Glutamatergic neuron (in vitro differentiated cells): ENCODE measurements at regions not wholly inside any gene's neighbourhood (a gene's known extent, or its start where the extent isn't known, plus 50 kb on each side); places are given as distances from the start of the nearest gene placed in this dataset.

Experiments
- DNase-seq: peaks from one replicate; pipeline ENCODE4 v3.0.0; 2022
- H3K27ac Mint-ChIP-seq: one replicate; pipeline ENCODE4 v1.8.0; 2020; ENCODE audit warnings: mild to moderate bottlenecking, mixed read lengths, inconsistent platforms; ENCODE audit not compliant: unreplicated experiment
- H3K27me3 Mint-ChIP-seq: one replicate; pipeline ENCODE4 v1.8.0; 2020; ENCODE audit warnings: mild to moderate bottlenecking, moderate library complexity, mixed read lengths, inconsistent platforms; ENCODE audit not compliant: unreplicated experiment
- H3K36me3 Mint-ChIP-seq: one replicate; pipeline ENCODE4 v1.8.0; 2020; ENCODE audit warnings: mild to moderate bottlenecking, mixed read lengths, inconsistent platforms; ENCODE audit not compliant: unreplicated experiment
- H3K4me1 Mint-ChIP-seq: one replicate; pipeline ENCODE4 v1.8.0; 2020; ENCODE audit warnings: mild to moderate bottlenecking, low read depth, mixed read lengths, inconsistent platforms; ENCODE audit not compliant: unreplicated experiment
- H3K4me3 Mint-ChIP-seq: one replicate; pipeline ENCODE4 v1.8.0; 2020; ENCODE audit warnings: mild to moderate bottlenecking, mixed read lengths, inconsistent platforms; ENCODE audit not compliant: unreplicated experiment
- H3K9me3 Mint-ChIP-seq: one replicate; pipeline ENCODE4 v1.8.0; 2020; ENCODE audit warnings: mild to moderate bottlenecking, moderate library complexity, mixed read lengths, inconsistent platforms; ENCODE audit not compliant: unreplicated experiment
- CTCF ChIP-seq: fragments of 200-600 bp; sonication (generic); IDR thresholded peaks from one replicate; pipeline ENCODE4 v1.5.0; 2021; ENCODE audit not compliant: partially characterized antibody, unreplicated experiment

DNA sequence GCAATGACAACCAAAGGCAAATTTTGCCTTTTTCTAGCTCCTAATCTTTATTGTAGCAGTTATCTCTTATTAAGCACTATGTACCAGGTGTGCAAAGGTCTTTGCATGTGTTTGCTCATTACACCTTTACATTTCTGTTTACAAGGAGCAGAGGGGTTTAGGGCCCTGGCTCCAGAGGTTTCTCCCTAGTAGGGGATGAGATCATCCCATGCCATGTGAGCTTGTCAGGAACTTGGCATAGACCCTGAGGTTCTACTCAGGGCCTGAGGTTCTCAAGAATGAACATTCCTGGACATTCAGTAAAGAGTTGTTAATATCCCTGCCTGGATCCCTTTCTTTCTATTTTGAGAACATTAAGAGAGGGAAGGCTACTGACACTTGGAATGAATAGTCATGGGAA lies 292.0 kb downstream of the RPAP3 start:
- Mint-ChIP-seq H3K9me3 (no peaks in the 10 kb centered on the region), H3K4me1 (no peaks in the 10 kb centered on the region), H3K27me3 (no peaks in the 10 kb centered on the region), H3K27ac (no peak overlapping the region), H3K4me3 (no peak overlapping the region), H3K36me3 (no peaks in the 10 kb centered on the region)
- DNase-seq, result no peak
- no peak for TF ChIP-seq CTCF

- H3K27me3 Mint-ChIP-seq, result no peaks in the 10 kb centered on the region
- no peaks in the 10 kb centered on the region for H3K4me1 Mint-ChIP-seq
- no peak for DNase-seq
- no peak overlapping the region for H3K4me3 Mint-ChIP-seq
- no peak overlapping the region for H3K27ac Mint-ChIP-seq
- no peaks in the 10 kb centered on the region for H3K36me3 Mint-ChIP-seq
- H3K9me3 Mint-ChIP-seq, result no peaks in the 10 kb centered on the region
- no peak for TF ChIP-seq CTCF
Observed at GRCh38 chr12:47412601-47413236, 293.1 kb downstream of the RPAP3 start.

DNA sequence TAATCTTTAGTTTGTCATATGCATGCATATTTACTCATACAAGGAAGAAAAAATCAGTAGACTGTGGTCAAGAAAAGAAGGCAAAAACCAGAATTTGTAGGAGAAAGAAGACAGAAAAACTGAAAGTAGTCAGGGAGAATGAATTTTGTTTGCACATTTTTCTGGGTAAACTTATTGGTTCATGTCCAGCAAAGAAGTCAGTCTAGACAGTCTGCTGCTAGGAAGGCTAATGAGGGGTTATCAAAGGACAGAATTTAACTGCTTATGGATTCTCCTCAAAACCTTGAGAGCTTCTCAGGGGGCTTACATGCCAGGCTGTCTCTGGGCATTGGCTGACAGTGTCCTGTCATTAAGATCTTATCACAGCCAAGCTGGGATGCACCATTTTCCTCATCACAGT lies 293.9 kb downstream of the RPAP3 start:
- Mint-ChIP-seq H3K27ac (no peak overlapping the region), H3K36me3 (no peaks in the 10 kb centered on the region), H3K9me3 (no peaks in the 10 kb centered on the region), H3K27me3 (no peaks in the 10 kb centered on the region), H3K4me1 (no peaks in the 10 kb centered on the region), H3K4me3 (no peak overlapping the region)
- TF ChIP-seq CTCF, result no peak
- no peak for DNase-seq

DNA sequence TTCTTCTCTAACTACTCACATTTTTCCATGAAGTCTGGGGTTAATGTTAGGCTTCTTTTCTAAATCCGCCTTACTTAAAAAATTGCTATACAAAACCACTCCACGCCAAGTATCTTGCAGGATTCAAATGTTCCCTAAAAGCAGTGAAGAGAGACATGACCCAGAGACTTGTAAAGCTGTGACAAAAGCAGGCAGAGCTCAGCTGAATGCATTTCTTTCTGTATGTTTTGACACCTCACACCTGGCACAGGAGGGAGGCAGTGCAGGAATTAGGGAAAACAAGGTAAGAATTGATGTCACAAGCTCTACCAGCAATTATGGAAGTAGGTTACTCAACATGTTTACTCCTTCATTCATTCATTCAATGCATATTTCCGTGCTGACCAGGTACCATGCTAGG lies 295.0 kb downstream of the RPAP3 start:
- Mint-ChIP-seq H3K4me3 (no peak overlapping the region), H3K36me3 (no peaks in the 10 kb centered on the region), H3K27ac (no peak overlapping the region), H3K4me1 (no peaks in the 10 kb centered on the region), H3K27me3 (no peaks in the 10 kb centered on the region), H3K9me3 (no peaks in the 10 kb centered on the region)
- TF ChIP-seq CTCF, result no peak
- DNase-seq, result no peak

DNA sequence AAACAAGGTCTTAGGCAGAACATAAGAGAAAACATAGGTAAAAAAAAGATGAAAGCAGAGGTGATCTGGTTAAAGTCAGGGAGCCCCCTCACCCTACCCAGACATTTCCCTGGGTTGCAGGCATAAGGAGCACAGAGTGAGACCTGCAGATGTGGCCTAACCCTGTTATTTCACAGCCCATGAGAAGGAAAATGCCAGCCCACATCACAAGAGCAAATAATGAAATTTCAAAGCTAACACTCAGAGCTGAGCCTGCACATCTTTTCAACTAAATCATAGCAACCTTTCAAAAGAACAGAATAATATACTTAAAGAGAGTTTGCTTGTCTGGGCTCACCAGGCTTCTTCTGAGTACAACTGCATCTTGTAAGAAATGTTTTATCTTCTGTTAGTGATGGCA lies 295.4 kb downstream of the RPAP3 start:
- H3K27me3 Mint-ChIP-seq, result no peaks in the 10 kb centered on the region
- H3K4me3 Mint-ChIP-seq, result no peak overlapping the region
- no peaks in the 10 kb centered on the region for H3K36me3 Mint-ChIP-seq
- no peaks in the 10 kb centered on the region for H3K9me3 Mint-ChIP-seq
- TF ChIP-seq CTCF, result no peak
- no peaks in the 10 kb centered on the region for H3K4me1 Mint-ChIP-seq
- no peak overlapping the region for H3K27ac Mint-ChIP-seq
- DNase-seq, result no peak
